ENCODE measurements at regions not wholly inside any gene's neighbourhood (a gene's known extent, or its start where the extent isn't known, plus 50 kb on each side); places are given as distances from the start of the nearest gene placed in this dataset.
"Not testable (repeated sequence)": the region's sequence is repeated elsewhere in the genome, so short reads cannot be mapped to it uniquely, and the experiment has no call there.

- DNase-seq: no peak
Measured at GRCh38 chr2:180596453-180596852, 384.0 kb upstream of the UBE2E3 start.

- no peak for DNase-seq
Measured at GRCh38 chr2:180591947-180592346, 388.5 kb upstream of the UBE2E3 start.

- DNase-seq: not testable (repeated sequence)
Measured at GRCh38 chr2:180591093-180591781, 389.2 kb upstream of the UBE2E3 start.

- no peak for DNase-seq
Measured at GRCh38 chr2:180583441-180584140, 396.8 kb upstream of the UBE2E3 start.

GRCh38 chr2:180579388-180579787 lies 401.0 kb upstream of the UBE2E3 start:
- no peak for DNase-seq

GRCh38 chr2:180578441-180578840 lies 402.0 kb upstream of the UBE2E3 start:
- no peak for DNase-seq

- no peak for DNase-seq
Measured at GRCh38 chr2:180577567-180577966, 402.8 kb upstream of the UBE2E3 start.

GRCh38 chr2:180573951-180574350 lies 406.5 kb upstream of the UBE2E3 start:
- no peak for DNase-seq

GRCh38 chr2:180572346-180572745 lies 408.1 kb upstream of the UBE2E3 start:
- no peak for DNase-seq

GRCh38 chr2:180571559-180571958 lies 408.8 kb upstream of the UBE2E3 start:
- no peak for DNase-seq

- no peak for DNase-seq
Measured at GRCh38 chr2:180570864-180571263, 409.5 kb upstream of the UBE2E3 start.

GRCh38 chr2:180564051-180564450 lies 416.4 kb upstream of the UBE2E3 start:
- no peak for DNase-seq

GRCh38 chr2:180562378-180562777 lies 418.0 kb upstream of the UBE2E3 start:
- no peak for DNase-seq

GRCh38 chr2:180559771-180560170 lies 420.6 kb upstream of the UBE2E3 start:
- no peak for DNase-seq

GRCh38 chr2:180559038-180559437 lies 421.4 kb upstream of the UBE2E3 start:
- DNase-seq: no peak

GRCh38 chr2:180555391-180555965 lies 424.9 kb upstream of the UBE2E3 start:
- DNase-seq: no peak

- no peak for DNase-seq
Measured at GRCh38 chr2:180554330-180554729, 426.1 kb upstream of the UBE2E3 start.

GRCh38 chr2:180553094-180553715 lies 427.2 kb upstream of the UBE2E3 start:
- DNase-seq: no peak

- DNase-seq: no peak
Measured at GRCh38 chr2:180542511-180542910, 437.9 kb upstream of the UBE2E3 start.

GRCh38 chr2:180540761-180541160 lies 439.6 kb upstream of the UBE2E3 start:
- no peak for DNase-seq

- DNase-seq: no peak
Measured at GRCh38 chr2:180539541-180539940, 440.9 kb upstream of the UBE2E3 start.

- DNase-seq: no peak
Measured at GRCh38 chr2:180535289-180535688, 445.1 kb upstream of the UBE2E3 start.

GRCh38 chr2:180531787-180532186 lies 448.6 kb upstream of the UBE2E3 start:
- not testable (repeated sequence) for DNase-seq

GRCh38 chr2:180524499-180524898 lies 455.9 kb upstream of the UBE2E3 start:
- no peak for DNase-seq

Measured in NCI-H1417 treated with DMSO at 0.1 percent for 48 hours (cell line).